ENCODE measurements at regions not wholly inside any gene's neighbourhood (a gene's known extent, or its start where the extent isn't known, plus 50 kb on each side); places are given as distances from the start of the nearest gene placed in this dataset.

DNA sequence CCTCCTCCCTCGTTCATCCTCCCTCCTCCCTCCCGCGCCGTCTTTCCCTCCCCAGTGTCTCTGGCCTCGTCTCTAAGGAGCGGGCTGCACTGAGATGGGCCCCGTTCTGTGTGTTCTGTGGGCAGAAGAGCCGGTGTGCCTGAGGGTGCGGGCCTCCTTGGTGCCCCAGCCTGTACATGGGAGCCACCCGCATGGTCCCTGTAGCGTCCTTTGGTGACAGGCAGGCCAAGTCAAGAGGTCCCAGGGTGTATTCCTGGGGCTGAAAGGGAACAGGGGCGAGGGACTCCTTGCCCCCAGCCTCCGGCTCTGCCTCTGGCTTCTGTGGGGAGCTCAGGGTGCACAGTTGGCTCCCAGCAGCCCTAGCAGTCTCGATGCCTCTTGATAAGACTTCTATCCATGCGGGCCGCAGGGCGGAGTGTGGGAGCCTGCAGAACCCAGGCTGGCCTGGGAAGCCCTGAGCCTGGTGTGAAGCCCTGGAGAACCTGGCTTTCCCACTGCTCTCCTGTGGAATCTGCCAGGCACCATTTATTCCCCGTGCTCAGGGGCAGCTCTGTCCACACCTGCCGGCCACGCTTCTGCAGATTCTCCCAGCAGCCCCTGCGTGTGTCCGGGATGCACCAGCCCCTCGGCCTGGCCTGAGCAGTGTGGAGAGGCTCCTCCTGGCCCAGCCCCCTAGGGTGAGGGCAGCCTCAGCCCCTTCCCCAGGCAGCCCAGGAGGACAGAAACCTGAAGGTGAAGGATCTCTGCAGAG, 181.3 kb downstream of the KIF26A start:
- no peaks in the 10 kb centered on the region for H3K9me3 ChIP-seq
- TF ChIP-seq POLR2A (IDR thresholded peaks at IDR 0.05), result no peak
- TF ChIP-seq, protein P1, sequence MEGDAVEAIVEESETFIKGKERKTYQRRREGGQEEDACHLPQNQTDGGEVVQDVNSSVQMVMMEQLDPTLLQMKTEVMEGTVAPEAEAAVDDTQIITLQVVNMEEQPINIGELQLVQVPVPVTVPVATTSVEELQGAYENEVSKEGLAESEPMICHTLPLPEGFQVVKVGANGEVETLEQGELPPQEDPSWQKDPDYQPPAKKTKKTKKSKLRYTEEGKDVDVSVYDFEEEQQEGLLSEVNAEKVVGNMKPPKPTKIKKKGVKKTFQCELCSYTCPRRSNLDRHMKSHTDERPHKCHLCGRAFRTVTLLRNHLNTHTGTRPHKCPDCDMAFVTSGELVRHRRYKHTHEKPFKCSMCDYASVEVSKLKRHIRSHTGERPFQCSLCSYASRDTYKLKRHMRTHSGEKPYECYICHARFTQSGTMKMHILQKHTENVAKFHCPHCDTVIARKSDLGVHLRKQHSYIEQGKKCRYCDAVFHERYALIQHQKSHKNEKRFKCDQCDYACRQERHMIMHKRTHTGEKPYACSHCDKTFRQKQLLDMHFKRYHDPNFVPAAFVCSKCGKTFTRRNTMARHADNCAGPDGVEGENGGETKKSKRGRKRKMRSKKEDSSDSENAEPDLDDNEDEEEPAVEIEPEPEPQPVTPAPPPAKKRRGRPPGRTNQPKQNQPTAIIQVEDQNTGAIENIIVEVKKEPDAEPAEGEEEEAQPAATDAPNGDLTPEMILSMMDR (IDR thresholded peaks at IDR 0.05), result no peak
- no peaks in the 10 kb centered on the region for H3K36me3 ChIP-seq
- H3K27me3 ChIP-seq, result no peaks in the 10 kb centered on the region
- H3K27ac ChIP-seq, result no peak overlapping the region
- intact Hi-C loops (cut with DNase I), result no loop called here
- 79 to 86% methylated on average over 13 of the region's 23 CpGs for WGBS, 2 donors
- no peak overlapping the region for H3K4me3 ChIP-seq (replicated peaks in 1 of 3)
- H3K4me1 ChIP-seq, result no peaks in the 10 kb centered on the region
- DNase-seq, result peak in 1 of 2 donors; percentile 0

DNA sequence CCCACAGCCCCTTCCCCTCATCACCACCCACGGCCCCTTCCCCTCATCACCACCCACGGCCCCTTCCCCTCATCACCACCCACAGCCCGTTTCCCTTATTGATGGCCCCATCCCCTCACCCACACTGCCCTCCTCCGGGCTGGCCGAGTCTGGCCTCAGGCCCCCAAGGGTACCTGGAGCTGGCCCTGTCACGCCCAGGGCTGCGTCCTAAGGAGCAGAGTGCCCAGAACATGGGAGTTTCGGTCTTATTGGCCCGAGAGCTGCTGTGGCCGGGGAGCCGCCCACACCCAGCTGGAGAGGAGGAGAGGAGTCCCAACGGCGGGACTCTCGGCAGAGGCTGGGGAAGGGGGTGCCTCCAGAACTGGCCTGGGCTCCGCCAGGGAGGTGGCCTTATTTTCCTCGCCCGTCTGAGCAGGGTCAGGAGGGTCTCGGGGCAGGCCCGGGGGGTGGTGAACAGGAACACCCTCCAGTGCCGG, 182.3 kb downstream of the KIF26A start:
- WGBS, 2 donors, result 26 to 47% methylated on average over 10 to 19 of the region's 20 CpGs
- Histone ChIP-seq H3K4me1 (no peaks in the 10 kb centered on the region), H3K36me3 (no peaks in the 10 kb centered on the region), H3K27ac (no peak overlapping the region), H3K9me3 (no peaks in the 10 kb centered on the region), H3K27me3 (no peaks in the 10 kb centered on the region), H3K4me3 (replicated peaks in 1 of 3) (no peak overlapping the region)
- peak in 1 of 2 donors; percentile 0 for DNase-seq
- intact Hi-C loops (cut with DNase I), result no loop called here
- TF ChIP-seq POLR2A (IDR thresholded peaks at IDR 0.05), result no peak
- TF ChIP-seq, protein P1 (IDR thresholded peaks at IDR 0.05), result no peak

DNA sequence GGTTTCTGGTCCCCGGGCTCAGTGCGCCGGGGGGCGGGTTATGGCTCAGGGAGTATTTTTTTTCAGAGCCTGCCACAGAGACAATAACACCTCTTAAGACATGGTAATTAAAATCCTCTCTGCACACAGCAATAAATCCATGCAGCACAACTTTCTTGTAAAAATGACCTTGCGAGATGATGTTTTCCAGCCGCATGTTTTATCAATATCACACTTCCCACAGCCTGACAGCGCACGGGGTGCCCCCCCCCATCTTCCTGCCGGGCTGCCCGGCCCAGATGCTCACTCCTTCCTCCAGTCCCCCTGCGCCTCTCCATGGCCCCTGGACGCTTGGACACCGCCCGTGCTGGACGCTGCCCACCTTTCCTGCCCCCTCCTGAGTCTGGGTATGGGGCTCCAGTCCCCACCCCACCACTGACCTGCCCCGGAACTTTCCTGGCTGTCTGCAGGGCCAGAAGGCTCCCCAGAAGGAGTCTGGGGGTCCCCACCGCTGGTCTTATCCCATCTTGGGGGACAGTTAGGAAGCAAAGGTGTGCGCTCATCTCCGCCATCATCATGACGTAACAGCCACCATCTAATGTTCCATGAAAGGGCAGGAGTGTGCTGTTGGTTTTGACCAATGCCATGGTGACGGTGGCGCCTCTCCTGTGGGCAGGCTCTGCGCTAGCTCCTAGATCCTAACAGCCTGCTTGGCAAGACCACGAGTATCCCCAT, 182.9 kb downstream of the KIF26A start:
- Histone ChIP-seq H3K27ac (no peak overlapping the region), H3K27me3 (no peaks in the 10 kb centered on the region), H3K4me3 (replicated peaks in 1 of 3) (no peak overlapping the region), H3K36me3 (no peaks in the 10 kb centered on the region), H3K9me3 (no peaks in the 10 kb centered on the region), H3K4me1 (no peaks in the 10 kb centered on the region)
- peak in 1 of 2 donors; percentile 0 for DNase-seq
- no peak for TF ChIP-seq POLR2A (IDR thresholded peaks at IDR 0.05)
- TF ChIP-seq, protein P1 (IDR thresholded peaks at IDR 0.05), result no peak
- intact Hi-C loops (cut with DNase I), result no loop called here
- 58 to 75% methylated on average over 17 to 24 of the region's 24 CpGs for WGBS, 2 donors

DNA sequence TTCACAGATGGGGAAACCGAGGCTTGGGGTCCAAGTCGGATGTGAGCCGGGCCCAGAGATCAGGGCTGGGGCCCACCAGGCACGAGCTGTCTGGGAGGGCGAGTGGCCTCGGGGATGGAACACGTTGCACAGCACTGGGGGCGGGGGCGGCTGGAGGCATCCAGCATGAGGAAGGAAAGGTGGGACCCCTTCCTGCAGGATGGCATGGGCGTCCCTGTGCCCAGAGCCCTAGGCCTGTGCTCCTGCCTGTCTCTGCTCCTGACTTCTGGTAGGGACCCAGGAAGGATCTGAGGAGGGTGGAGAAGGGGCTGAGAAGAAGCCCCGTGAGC, 183.4 kb downstream of the KIF26A start:
- Histone ChIP-seq H3K36me3 (no peaks in the 10 kb centered on the region), H3K4me3 (replicated peaks in 1 of 3) (no peak overlapping the region), H3K4me1 (no peaks in the 10 kb centered on the region), H3K27ac (no peak overlapping the region), H3K27me3 (no peaks in the 10 kb centered on the region), H3K9me3 (no peaks in the 10 kb centered on the region)
- TF ChIP-seq, protein P1 (IDR thresholded peaks at IDR 0.05), result no peak
- no peak for TF ChIP-seq POLR2A (IDR thresholded peaks at IDR 0.05)
- intact Hi-C loops (cut with DNase I), result no loop called here
- WGBS, 2 donors, result 88 to 92% methylated on average over 2 to 8 of the region's 11 CpGs
- DNase-seq, result no peak
